ENCODE measurements at regions not wholly inside any gene's neighbourhood (a gene's known extent, or its start where the extent isn't known, plus 50 kb on each side); places are given as distances from the start of the nearest gene placed in this dataset.

- POLR2A ChIA-PET = no interaction called here
- Histone ChIP-seq H3K36me3 (ENCODE audit: control insufficient read depth, insufficient read depth, low read length) (no peaks in the 10 kb centered on the region), H3K4me1 (ENCODE audit: control insufficient read depth, insufficient read depth, low read length) (no peaks in the 10 kb centered on the region), H3K27ac (ENCODE audit: low read length) (no peak overlapping the region), H3K9me3 (ENCODE audit: control insufficient read depth, insufficient read depth, low read depth, low read length) (no peaks in the 10 kb centered on the region), H3K4me3 (ENCODE audit: low read depth in 2 of 2, low read length in 2 of 2) (no peak overlapping the region), H3K27me3 (ENCODE audit: control insufficient read depth, insufficient read depth, low read length) (no peaks in the 10 kb centered on the region)
- BruUV-seq (replicated peaks) = no TSS peak
- in situ Hi-C loops (cut with HindIII; ENCODE audit: low pct_unique_long_range_greater_than_20kb, low sequenced_read_pairs) (no loop called here), intact Hi-C loops (cut with micrococcal nuclease; ENCODE audit: unreplicated experiment) (no loop called here)
- TF ChIP-seq TCF7L2 (IDR thresholded peaks at IDR 0.05; ENCODE audit: low read depth, low read length) (no peak), POLR2AphosphoS5 (IDR thresholded peaks at IDR 0.05; ENCODE audit: low read depth, low read length) (no peak), SIN3A (IDR thresholded peaks at IDR 0.05; ENCODE audit: borderline replicate concordance, insufficient read depth, low read depth, low read length) (no peak), REST (IDR thresholded peaks at IDR 0.05; ENCODE audit: insufficient read depth in 1 of 2, low read depth in 2 of 2, low read length in 1 of 2) (no peak), CTCF (IDR thresholded peaks at IDR 0.05) (no peak)
- CTCF ChIA-PET = no interaction called here
- no peak for DNase-seq (ENCODE audit: low read depth, low spot score)
- ATAC-seq = no peak
Observed at GRCh38 chr3:88955274-88955673, 152.1 kb upstream of the EPHA3 start.

- intact Hi-C loops (cut with micrococcal nuclease; ENCODE audit: unreplicated experiment) = no loop called here
- DNase-seq (ENCODE audit: low read depth, low spot score) = no peak
Observed at GRCh38 chr3:88957711-88958439, 149.5 kb upstream of the EPHA3 start.

More at GRCh38 chr3:88957711-88958439, 149.5 kb upstream of the EPHA3 start:
- Histone ChIP-seq H3K4me3 (ENCODE audit: low read depth in 2 of 2, low read length in 2 of 2) (no peak overlapping the region), H3K4me1 (ENCODE audit: control insufficient read depth, insufficient read depth, low read length) (no peaks in the 10 kb centered on the region), H3K27ac (ENCODE audit: low read length) (no peak overlapping the region), H3K27me3 (ENCODE audit: control insufficient read depth, insufficient read depth, low read length) (no peaks in the 10 kb centered on the region), H3K36me3 (ENCODE audit: control insufficient read depth, insufficient read depth, low read length) (no peaks in the 10 kb centered on the region), H3K9me3 (ENCODE audit: control insufficient read depth, insufficient read depth, low read depth, low read length) (no peaks in the 10 kb centered on the region)
- TF ChIP-seq REST (IDR thresholded peaks at IDR 0.05; ENCODE audit: insufficient read depth in 1 of 2, low read depth in 2 of 2, low read length in 1 of 2) (no peak), CTCF (IDR thresholded peaks at IDR 0.05) (no peak), TCF7L2 (IDR thresholded peaks at IDR 0.05; ENCODE audit: low read depth, low read length) (no peak), SIN3A (IDR thresholded peaks at IDR 0.05; ENCODE audit: borderline replicate concordance, insufficient read depth, low read depth, low read length) (no peak), POLR2AphosphoS5 (IDR thresholded peaks at IDR 0.05; ENCODE audit: low read depth, low read length) (no peak)
- no peak for ATAC-seq
- CTCF ChIA-PET = no interaction called here
- BruUV-seq (replicated peaks) = no TSS peak
- POLR2A ChIA-PET = no interaction called here
- in situ Hi-C loops (cut with HindIII; ENCODE audit: low pct_unique_long_range_greater_than_20kb, low sequenced_read_pairs) = no loop called here

All from Panc1 (cell line).